ENCODE measurements at regions not wholly inside any gene's neighbourhood (a gene's known extent, or its start where the extent isn't known, plus 50 kb on each side); places are given as distances from the start of the nearest gene placed in this dataset.

DNA sequence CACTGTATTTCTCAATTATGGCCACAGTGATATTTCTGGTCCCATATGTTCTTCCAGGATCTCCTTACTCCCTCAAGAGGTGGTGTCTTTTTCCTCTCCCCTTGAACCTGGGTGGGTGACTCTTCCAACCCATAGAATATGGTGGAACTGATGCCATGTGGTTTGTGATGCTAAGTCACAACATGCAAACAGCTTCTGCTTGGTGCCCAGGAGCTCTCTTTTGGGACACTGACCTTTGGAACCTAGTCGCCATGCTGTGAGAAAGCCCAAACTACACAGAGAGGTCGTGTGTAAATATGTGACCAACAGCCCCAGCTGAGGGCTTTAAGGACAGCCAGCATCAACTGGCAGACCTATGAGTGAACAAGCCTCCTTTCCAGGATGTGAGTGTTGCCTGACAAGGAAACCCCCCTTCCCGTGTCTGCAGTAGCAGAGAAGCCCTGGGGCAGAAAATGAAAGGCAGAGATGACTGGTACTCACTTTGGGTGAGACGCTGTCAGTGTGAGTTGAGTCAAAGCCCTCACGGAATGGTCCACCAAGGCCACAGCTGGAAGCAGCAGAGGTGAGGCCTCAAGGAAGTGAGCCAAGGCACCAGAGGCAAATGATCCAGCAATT lies 223.4 kb downstream of the BCOR start:
- Histone ChIP-seq H2AK5ac (ENCODE audit: insufficient read length, low read length) (no peak overlapping the region), H3K9me3 (ENCODE audit: control insufficient read depth, low read depth, low read length) (no peaks in the 10 kb centered on the region), H3K18ac (ENCODE audit: insufficient read length, low read depth, low read length) (no peak overlapping the region), H4K5ac (ENCODE audit: insufficient read length, low read depth, low read length) (no peak overlapping the region), H3T11ph (ENCODE audit: low read length) (no peak overlapping the region), H4K20me1 (ENCODE audit: control insufficient read depth, insufficient read depth, insufficient read length) (no peaks in the 10 kb centered on the region), H2BK5ac (ENCODE audit: insufficient read length, low read length) (no peak overlapping the region), H3K79me1 (ENCODE audit: insufficient read depth, low read depth, low read length, poor library complexity, severe bottlenecking) (no peaks in the 10 kb centered on the region), H3K79me2 (ENCODE audit: insufficient read depth, low read length) (no peaks in the 10 kb centered on the region), H3K9ac (ENCODE audit: extremely low read depth, insufficient read length, low read length) (no peak overlapping the region), H4K8ac (replicated peaks; ENCODE audit: insufficient read length, low read depth, low read length) (no peak overlapping the region), H4K91ac (ENCODE audit: insufficient read length, low read depth, low read length) (no peak overlapping the region), H3K14ac (ENCODE audit: insufficient read depth, low read length) (no peak overlapping the region), H3K23me2 (ENCODE audit: insufficient read length, low read depth, low read length, poor library complexity, severe bottlenecking) (no peaks in the 10 kb centered on the region), H3K4ac (ENCODE audit: low read depth, low read length) (no peak overlapping the region), H2BK12ac (ENCODE audit: insufficient read length, low read depth, low read length) (no peak overlapping the region), H3K4me2 (ENCODE audit: insufficient read depth, insufficient read length, low read length) (no peak overlapping the region), H2BK15ac (ENCODE audit: low read depth, low read length) (no peak overlapping the region), H3K4me1 (ENCODE audit: insufficient read depth, low read length) (peaks cover 3% of the 10 kb centered on the region; the same call in 1 of the 2 replicates), H2BK120ac (ENCODE audit: low read depth, low read length, poor library complexity, severe bottlenecking) (no peak overlapping the region), H3K56ac (ENCODE audit: insufficient read length, low read depth, low read length) (no peak overlapping the region), H2BK20ac (ENCODE audit: low read depth, low read length, poor library complexity, severe bottlenecking) (no peak overlapping the region), H3K27me3 (ENCODE audit: insufficient read depth, low read length) (no peaks in the 10 kb centered on the region), H3K23ac (ENCODE audit: insufficient read length, low read depth, low read length) (no peak overlapping the region), H3K27ac (ENCODE audit: insufficient read length, low read depth, low read length) (no peak overlapping the region), H2AFZ (ENCODE audit: low read length) (no peak overlapping the region)
- peaks cover 0 to 6% (median 4%) of the 10 kb centered on the region in 3 experiments; a peak in 4 of 7 replicates for H3K36me3 Mint-ChIP-seq (ENCODE audit: insufficient read depth in 1 of 3, low read depth in 3 of 3)
- no CpG with 5 or more reads among the region's 5 CpGs for WGBS (ENCODE audit: extremely low coverage, insufficient read length, low lambda C conversion rate)
- no peak overlapping the region for H3K27ac Mint-ChIP-seq
- H3K4me3 Mint-ChIP-seq = no peak overlapping the region
- DNase-seq = no peak
- peaks cover 12% of the 10 kb centered on the region for H3K27me3 Mint-ChIP-seq (ENCODE audit: low read depth)
- TF ChIP-seq, protein P1, sequence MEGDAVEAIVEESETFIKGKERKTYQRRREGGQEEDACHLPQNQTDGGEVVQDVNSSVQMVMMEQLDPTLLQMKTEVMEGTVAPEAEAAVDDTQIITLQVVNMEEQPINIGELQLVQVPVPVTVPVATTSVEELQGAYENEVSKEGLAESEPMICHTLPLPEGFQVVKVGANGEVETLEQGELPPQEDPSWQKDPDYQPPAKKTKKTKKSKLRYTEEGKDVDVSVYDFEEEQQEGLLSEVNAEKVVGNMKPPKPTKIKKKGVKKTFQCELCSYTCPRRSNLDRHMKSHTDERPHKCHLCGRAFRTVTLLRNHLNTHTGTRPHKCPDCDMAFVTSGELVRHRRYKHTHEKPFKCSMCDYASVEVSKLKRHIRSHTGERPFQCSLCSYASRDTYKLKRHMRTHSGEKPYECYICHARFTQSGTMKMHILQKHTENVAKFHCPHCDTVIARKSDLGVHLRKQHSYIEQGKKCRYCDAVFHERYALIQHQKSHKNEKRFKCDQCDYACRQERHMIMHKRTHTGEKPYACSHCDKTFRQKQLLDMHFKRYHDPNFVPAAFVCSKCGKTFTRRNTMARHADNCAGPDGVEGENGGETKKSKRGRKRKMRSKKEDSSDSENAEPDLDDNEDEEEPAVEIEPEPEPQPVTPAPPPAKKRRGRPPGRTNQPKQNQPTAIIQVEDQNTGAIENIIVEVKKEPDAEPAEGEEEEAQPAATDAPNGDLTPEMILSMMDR (conservative IDR thresholded peaks at IDR 0.05) = no peak
- peaks cover 6 to 21% of the 10 kb centered on the region in 2 experiments for H3K4me1 Mint-ChIP-seq
- peaks cover 67 to 69% of the 10 kb centered on the region in 2 experiments for H3K9me3 Mint-ChIP-seq

Measured in H9 (cell line).